RWPE2 (cell line): ENCODE measurements at regions not wholly inside any gene's neighbourhood (a gene's known extent, or its start where the extent isn't known, plus 50 kb on each side); places are given as distances from the start of the nearest gene placed in this dataset.

ENCODE experiments used
- ATAC-seq: fragments of 200-7000 bp; cut with Tn5 transposase; 3 replicates; pipeline ENCODE4 v1.9.1; 2021; ENCODE audit warnings: low read depth
- DNase-seq: peaks from one replicate; pipeline ENCODE4 v3.0.0-alpha.2; 2020; ENCODE audit warnings: low spot score
- H3K27ac ChIP-seq: fragments of 450-650 bp; 2 replicates; pipeline ENCODE4 v1.5.1; 2017; ENCODE audit warnings: mild to moderate bottlenecking; ENCODE audit not compliant: poor library complexity, severe bottlenecking
- H3K27me3 ChIP-seq: fragments of 250-450 bp; sonication (Bioruptor Pico); 2 replicates; pipeline ENCODE4 v1.5.1; 2021; ENCODE audit warnings: mild to moderate bottlenecking, moderate library complexity; ENCODE audit not compliant: insufficient read depth, poor library complexity, severe bottlenecking
- H3K36me3 ChIP-seq: fragments of 250-450 bp; sonication (Bioruptor Pico); 2 replicates; pipeline ENCODE4 v1.5.1; 2020; ENCODE audit warnings: low read depth, mild to moderate bottlenecking, moderate library complexity
- H3K4me1 ChIP-seq: fragments of 250-450 bp; sonication (Bioruptor Pico); 2 replicates; pipeline ENCODE4 v1.5.1; 2021; ENCODE audit warnings: mild to moderate bottlenecking, moderate library complexity; ENCODE audit not compliant: insufficient read depth, poor library complexity, severe bottlenecking
- H3K4me3 ChIP-seq: fragments of 250-450 bp; sonication (Bioruptor Pico); 2 replicates; pipeline ENCODE4 v1.5.1; 2021; ENCODE audit warnings: mild to moderate bottlenecking, moderate library complexity; ENCODE audit not compliant: severe bottlenecking
- H3K9me3 ChIP-seq: fragments of 250-450 bp; sonication (Bioruptor Pico); 2 replicates; pipeline ENCODE4 v1.5.1; 2021; ENCODE audit warnings: mild to moderate bottlenecking, moderate library complexity; ENCODE audit not compliant: severe bottlenecking
- CTCF ChIP-seq: fragments of 450-650 bp; IDR thresholded peaks from one replicate; pipeline ENCODE4 v1.5.1; 2017; ENCODE audit warnings: mild to moderate bottlenecking, moderate library complexity; ENCODE audit not compliant: poor library complexity, severe bottlenecking

GRCh38 chr7:94174375-94174774 lies 170.2 kb upstream of the BET1 start:
- TF ChIP-seq CTCF = no peak

GRCh38 chr7:94174956-94175355 lies 170.8 kb upstream of the BET1 start:
- no peaks in the 10 kb centered on the region for H3K36me3 ChIP-seq
- no peak for TF ChIP-seq CTCF
- DNase-seq (no peak), ATAC-seq (no peak)
- H3K27ac ChIP-seq = no peak overlapping the region
- no peak overlapping the region for H3K4me3 ChIP-seq
- no peaks in the 10 kb centered on the region for H3K27me3 ChIP-seq
- peaks cover 3% of the 10 kb centered on the region for H3K4me1 ChIP-seq
- peaks cover 2% of the 10 kb centered on the region for H3K9me3 ChIP-seq

More at GRCh38 chr7:94174375-94174774, 170.2 kb upstream of the BET1 start:
- Histone ChIP-seq H3K36me3 (no peaks in the 10 kb centered on the region), H3K4me1 (peaks cover 3% of the 10 kb centered on the region), H3K9me3 (peaks cover 2% of the 10 kb centered on the region), H3K27me3 (no peaks in the 10 kb centered on the region), H3K4me3 (no peak overlapping the region), H3K27ac (no peak overlapping the region)
- DNase-seq (no peak), ATAC-seq (no peak)

- TF ChIP-seq CTCF = no peak
- Histone ChIP-seq H3K36me3 (no peaks in the 10 kb centered on the region), H3K4me3 (no peak overlapping the region), H3K9me3 (no peaks in the 10 kb centered on the region), H3K27me3 (no peaks in the 10 kb centered on the region), H3K4me1 (no peaks in the 10 kb centered on the region), H3K27ac (no peak overlapping the region)
- DNase-seq (no peak), ATAC-seq (no peak)
These were observed 172.6 kb upstream of the BET1 start for GRCh38 chr7:94176694-94177200.

- H3K9me3 ChIP-seq = no peaks in the 10 kb centered on the region
- H3K4me3 ChIP-seq = no peak overlapping the region
- no peaks in the 10 kb centered on the region for H3K36me3 ChIP-seq
- H3K4me1 ChIP-seq = peaks cover 5% of the 10 kb centered on the region
- no peak for DNase-seq
- no peaks in the 10 kb centered on the region for H3K27me3 ChIP-seq
- no peak for TF ChIP-seq CTCF
- no peak overlapping the region for H3K27ac ChIP-seq
- ATAC-seq = no peak
These were observed 173.3 kb upstream of the BET1 start for GRCh38 chr7:94177441-94177840.

- H3K9me3 ChIP-seq = no peaks in the 10 kb centered on the region
- no peak for DNase-seq
- H3K27me3 ChIP-seq = no peaks in the 10 kb centered on the region
- no peak overlapping the region for H3K4me3 ChIP-seq
- no peaks in the 10 kb centered on the region for H3K36me3 ChIP-seq
- no peak overlapping the region for H3K27ac ChIP-seq
- no peak for TF ChIP-seq CTCF
- ATAC-seq = no peak
- H3K4me1 ChIP-seq = peaks cover 13% of the 10 kb centered on the region
These were observed 174.1 kb upstream of the BET1 start for GRCh38 chr7:94178230-94178629.
